HCT116 (cell line): ENCODE measurements at regions not wholly inside any gene's neighbourhood (a gene's known extent, or its start where the extent isn't known, plus 50 kb on each side); places are given as distances from the start of the nearest gene placed in this dataset.
A peak's percentile ranks its signal among the peaks of the same experiment; 100 is the strongest.

Source experiments
- ATAC-seq: fragments of 200-7000 bp; cut with Tn5 transposase; 2 replicates; pipeline ENCODE4 v1.9.1; 2020; ENCODE audit warnings: mild to moderate bottlenecking, moderate library complexity
- BruUV-seq: library from RNA; stranded (reverse); fragments of 400-500 nt; replicated peaks from 2 replicates; lab custom pipeline; 2021; lab: Mats Ljungman, UMichigan
- CTCF ChIA-PET: fragments of 300-600 bp; sonication (Branson Sonifier 250); formaldehyde crosslinking; loops from one replicate; lab custom pipeline; 2021; ENCODE audit warnings: antibody characterized with exemption; lab: Charles Lee
- POLR2A ChIA-PET: fragments of 300-600, 350-600 bp; sonication (Branson Sonifier 250); formaldehyde crosslinking; loops from one replicate; lab custom pipeline; 2021; ENCODE audit warnings: antibody characterized with exemption; lab: Charles Lee
- RAD21 ChIA-PET, 2 experiments: fragments of 300-600 bp; sonication (Branson Sonifier 250); formaldehyde crosslinking; loops; one replicate each; lab custom pipeline; 2023; ENCODE audit warnings: low total read pairs in 2 of 2; ENCODE audit not compliant: uncharacterized antibody in 2 of 2, unreplicated experiment in 2 of 2, low non-redundant PET in 1 of 2; lab: Charles Lee
- DNase-seq: peaks from one replicate; pipeline ENCODE4 v3.0.0-alpha.2; 2010; ENCODE audit warnings: low read depth, low spot score
- H2AFZ ChIP-seq: fragments of 200-600 bp; shearing (Covaris generic), sonication (generic); 2 replicates; pipeline ENCODE4 v1.6.1; 2017; ENCODE audit warnings: low read depth, mixed run types, mixed read lengths, antibody characterized with exemption, low read length; ENCODE audit not compliant: poor library complexity, severe bottlenecking
- H3K27ac ChIP-seq: 2 replicates; pipeline ENCODE4 v1.5.1; 2012; ENCODE audit warnings: low read depth, low read length
- H3K27me3 ChIP-seq: fragments of 200-600 bp; sonication (generic); 2 replicates; pipeline ENCODE4 v1.6.1; 2016; ENCODE audit warnings: mixed run types, low read length, mixed read lengths; ENCODE audit not compliant: insufficient read depth
- H3K36me3 ChIP-seq, 2 experiments: fragments of 200-500 bp in 1 of 2; fragments of 200-600 bp in 1 of 2; sonication (Bioruptor generic) in 1 of 2; sonication (generic) in 1 of 2; 2 replicates each; pipeline versions ENCODE4 v1.5.1 to v1.6.1; 2014 to 2016; ENCODE audit warnings: low read length in 2 of 2, inconsistent platforms in 1 of 2, mixed read lengths in 1 of 2, mixed run types in 1 of 2; ENCODE audit not compliant: insufficient read depth in 2 of 2, control insufficient read depth in 1 of 2
- H3K4me1 ChIP-seq, 2 experiments: fragments of 200-600 bp in 1 of 2; sonication (generic) in 1 of 2; 2 replicates each; pipeline versions ENCODE4 v1.5.1 to v1.6.1; 2012 to 2017; ENCODE audit warnings: low read length in 2 of 2, inconsistent platforms in 1 of 2, mild to moderate bottlenecking in 1 of 2, mixed read lengths in 1 of 2, mixed run types in 1 of 2, moderate library complexity in 1 of 2; ENCODE audit not compliant: insufficient read depth in 2 of 2, control insufficient read depth in 1 of 2
- H3K4me2 ChIP-seq: fragments of 200-600 bp; sonication (generic); 2 replicates; pipeline ENCODE4 v1.6.1; 2017; ENCODE audit warnings: mixed run types, low read length, mixed read lengths
- H3K4me3 ChIP-seq, 2 experiments: fragments of 200-600 bp in 1 of 2; sonication (generic) in 1 of 2; replicated peaks in 1 of 2; 2 replicates each; pipeline ENCODE4 v1.5.1; 2011 to 2016; ENCODE audit warnings: low read length in 2 of 2, control low read depth in 1 of 2, low read depth in 1 of 2, mild to moderate bottlenecking in 1 of 2, mixed read lengths in 1 of 2, mixed run types in 1 of 2
- H3K79me2 ChIP-seq: fragments of 200-600 bp; sonication (generic); 2 replicates; pipeline ENCODE4 v1.6.1; 2017; ENCODE audit warnings: mild to moderate bottlenecking, mixed run types, low read length, moderate library complexity, mixed read lengths; ENCODE audit not compliant: insufficient read depth
- H3K9ac ChIP-seq: fragments of 200-600 bp; sonication (generic); 2 replicates; pipeline ENCODE4 v1.6.1; 2016; ENCODE audit warnings: low read length, mixed read lengths
- H3K9me2 ChIP-seq: fragments of 200-600 bp; sonication (generic), shearing (Covaris generic); 2 replicates; pipeline ENCODE4 v1.6.1; 2017; ENCODE audit warnings: mixed run types, mild to moderate bottlenecking, moderate library complexity; ENCODE audit not compliant: insufficient read depth
- H3K9me3 ChIP-seq, 2 experiments: fragments of 200-500 bp in 1 of 2; fragments of 200-600 bp in 1 of 2; sonication (Bioruptor generic) in 1 of 2; sonication (generic) in 1 of 2; 2 replicates each; pipeline ENCODE4 v1.6.1; 2014 to 2017; ENCODE audit warnings: low read length in 2 of 2, mixed read lengths in 2 of 2, inconsistent platforms in 1 of 2, low read depth in 1 of 2, mild to moderate bottlenecking in 1 of 2, mixed run types in 1 of 2, moderate library complexity in 1 of 2; ENCODE audit not compliant: control insufficient read depth in 1 of 2, insufficient read depth in 1 of 2
- H4K20me1 ChIP-seq: fragments of 200-600 bp; sonication (generic), shearing (Covaris generic); 2 replicates; pipeline ENCODE4 v1.6.1; 2017; ENCODE audit warnings: mixed run types, mild to moderate bottlenecking, moderate library complexity; ENCODE audit not compliant: insufficient read depth
- ELF1 ChIP-seq: IDR thresholded peaks from 2 replicates; pipeline ENCODE4 v1.6.1; 2012; ENCODE audit warnings: low read depth, borderline replicate concordance
- EZH2phosphoT487 ChIP-seq: fragments of 200-600 bp; IDR thresholded peaks from 2 replicates; pipeline ENCODE4 v1.6.1; 2018; ENCODE audit warnings: antibody characterized with exemption, borderline replicate concordance
- FOSL1 ChIP-seq: IDR thresholded peaks from 2 replicates; pipeline ENCODE4 v1.6.1; 2012; ENCODE audit warnings: low read depth
- intact Hi-C: fragments of 100-400 bp; cut with micrococcal nuclease; formaldehyde crosslinking; loops from 2 replicates; pipeline ENCODE4 v1.10.0; 2022
- TF ChIP-seq, protein P1 (sequence below): IDR thresholded peaks from 2 replicates; pipeline ENCODE4 v1.6.1; 2012; ENCODE audit warnings: low read depth
- TF ChIP-seq, protein P2 (sequence below): IDR thresholded peaks from 2 replicates; pipeline ENCODE4 v1.6.1; 2012
- TF ChIP-seq, protein P3 (sequence below): IDR thresholded peaks from 2 replicates; pipeline ENCODE4 v1.6.1; 2012

DNA sequence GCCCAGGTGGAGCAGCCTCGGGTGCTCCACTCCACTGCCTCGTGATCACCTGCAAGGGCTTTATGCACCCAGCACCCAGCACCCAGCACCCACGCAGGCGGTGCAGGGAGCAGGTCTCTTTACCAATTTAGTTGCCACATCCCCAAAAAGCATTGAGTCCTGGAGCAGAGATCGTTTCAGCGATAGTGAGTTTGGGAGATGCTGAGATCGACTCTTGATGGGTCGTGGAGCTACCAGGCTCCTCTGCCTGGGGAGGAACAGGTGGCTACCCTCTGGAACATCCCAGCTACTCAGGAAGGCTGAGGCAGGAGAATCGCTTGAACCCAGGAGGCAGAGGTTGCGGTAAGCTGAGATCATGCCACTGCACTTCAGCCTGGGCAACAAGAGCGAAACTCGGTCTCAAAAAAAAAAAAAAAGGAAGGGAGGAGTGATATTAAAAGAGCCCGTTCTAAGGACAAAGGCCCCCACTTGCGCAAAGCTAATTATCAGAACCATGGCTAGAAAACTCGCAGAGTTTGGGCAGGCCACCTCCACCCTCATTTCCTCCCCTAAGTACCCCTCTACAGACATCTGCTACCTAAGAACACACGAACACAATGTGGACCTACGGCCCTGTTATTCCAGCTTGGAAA, 106.5 kb upstream of the SLC45A1 start:
- BruUV-seq: TSS peak; percentile 94
- intact Hi-C loops: no loop called here
- ChIA-PET RAD21 (interaction anchor here in 1 of 2 experiments (0.6 kb wide), 1 partner anchor 135 kb away, joined by 4 read pairs; no protein-coding TSS in a partner anchor), POLR2A (interaction anchor here (0.8 to 5.1 kb wide), 12 partner anchors 9 to 193 kb away, joined by 3 to 34 read pairs (median 5); partner anchors contain the start of gene ERRFI1)
- DNase-seq: no peak
- TF ChIP-seq FOSL1 (no peak), ELF1 (no peak), EZH2phosphoT487 (no peak)
- TF ChIP-seq, protein P1, sequence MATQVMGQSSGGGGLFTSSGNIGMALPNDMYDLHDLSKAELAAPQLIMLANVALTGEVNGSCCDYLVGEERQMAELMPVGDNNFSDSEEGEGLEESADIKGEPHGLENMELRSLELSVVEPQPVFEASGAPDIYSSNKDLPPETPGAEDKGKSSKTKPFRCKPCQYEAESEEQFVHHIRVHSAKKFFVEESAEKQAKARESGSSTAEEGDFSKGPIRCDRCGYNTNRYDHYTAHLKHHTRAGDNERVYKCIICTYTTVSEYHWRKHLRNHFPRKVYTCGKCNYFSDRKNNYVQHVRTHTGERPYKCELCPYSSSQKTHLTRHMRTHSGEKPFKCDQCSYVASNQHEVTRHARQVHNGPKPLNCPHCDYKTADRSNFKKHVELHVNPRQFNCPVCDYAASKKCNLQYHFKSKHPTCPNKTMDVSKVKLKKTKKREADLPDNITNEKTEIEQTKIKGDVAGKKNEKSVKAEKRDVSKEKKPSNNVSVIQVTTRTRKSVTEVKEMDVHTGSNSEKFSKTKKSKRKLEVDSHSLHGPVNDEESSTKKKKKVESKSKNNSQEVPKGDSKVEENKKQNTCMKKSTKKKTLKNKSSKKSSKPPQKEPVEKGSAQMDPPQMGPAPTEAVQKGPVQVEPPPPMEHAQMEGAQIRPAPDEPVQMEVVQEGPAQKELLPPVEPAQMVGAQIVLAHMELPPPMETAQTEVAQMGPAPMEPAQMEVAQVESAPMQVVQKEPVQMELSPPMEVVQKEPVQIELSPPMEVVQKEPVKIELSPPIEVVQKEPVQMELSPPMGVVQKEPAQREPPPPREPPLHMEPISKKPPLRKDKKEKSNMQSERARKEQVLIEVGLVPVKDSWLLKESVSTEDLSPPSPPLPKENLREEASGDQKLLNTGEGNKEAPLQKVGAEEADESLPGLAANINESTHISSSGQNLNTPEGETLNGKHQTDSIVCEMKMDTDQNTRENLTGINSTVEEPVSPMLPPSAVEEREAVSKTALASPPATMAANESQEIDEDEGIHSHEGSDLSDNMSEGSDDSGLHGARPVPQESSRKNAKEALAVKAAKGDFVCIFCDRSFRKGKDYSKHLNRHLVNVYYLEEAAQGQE: no peak
- TF ChIP-seq, protein P2, sequence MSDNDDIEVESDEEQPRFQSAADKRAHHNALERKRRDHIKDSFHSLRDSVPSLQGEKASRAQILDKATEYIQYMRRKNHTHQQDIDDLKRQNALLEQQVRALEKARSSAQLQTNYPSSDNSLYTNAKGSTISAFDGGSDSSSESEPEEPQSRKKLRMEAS: no peak
- TF ChIP-seq, protein P3, sequence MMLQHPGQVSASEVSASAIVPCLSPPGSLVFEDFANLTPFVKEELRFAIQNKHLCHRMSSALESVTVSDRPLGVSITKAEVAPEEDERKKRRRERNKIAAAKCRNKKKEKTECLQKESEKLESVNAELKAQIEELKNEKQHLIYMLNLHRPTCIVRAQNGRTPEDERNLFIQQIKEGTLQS: no peak
- TF ChIP-seq, all 23 proteins: peak for 0
- H3K79me2 ChIP-seq: no peaks in the 10 kb centered on the region
- H4K20me1 ChIP-seq: no peaks in the 10 kb centered on the region
- no peaks in the 10 kb centered on the region for H3K36me3 ChIP-seq
- no peaks in the 10 kb centered on the region for H3K9me2 ChIP-seq
- H3K9me3 ChIP-seq: no peaks in the 10 kb centered on the region
- ATAC-seq: peak; percentile 18; the same call in 1 of the 2 replicates
- CTCF ChIA-PET: interaction anchor here (1.0 kb wide), 1 partner anchor 103 kb away, joined by 3 read pairs; no protein-coding TSS in a partner anchor
- H3K9ac ChIP-seq: peak overlapping the region; percentile 74
- H3K27ac ChIP-seq: peak overlapping the region; percentile 94
- no peak overlapping the region for H2AFZ ChIP-seq
- peaks cover 54 to 95% of the 10 kb centered on the region in 2 experiments for H3K4me1 ChIP-seq
- peak overlapping the region; percentile 2 to 33; a peak in 3 of 4 replicates for H3K4me3 ChIP-seq
- peak overlapping the region; percentile 63 for H3K4me2 ChIP-seq
- H3K27me3 ChIP-seq: no peaks in the 10 kb centered on the region
